ENCODE measurements at regions not wholly inside any gene's neighbourhood (a gene's known extent, or its start where the extent isn't known, plus 50 kb on each side); places are given as distances from the start of the nearest gene placed in this dataset.

GRCh38 chr16:6828690-6829089 is 504.0 kb upstream of the RBFOX1 start:
- Histone ChIP-seq H3K36me3 (no peaks in the 10 kb centered on the region), H3K9me3 (no peaks in the 10 kb centered on the region), H3K27ac (no peak overlapping the region), H3K27me3 (peaks cover 0 to 3% (median 0%) of the 10 kb centered on the region in 4 donors), H3K4me3 (no peak overlapping the region), H3K4me1 (no peaks in the 10 kb centered on the region)
- intact Hi-C loops (cut with DNase I) = no loop called here
- DNase-seq = no peak
- FAIRE-seq = no peak
- no peak for TF ChIP-seq CTCF (IDR thresholded peaks at IDR 0.05)
- no peak for ATAC-seq
- 58 to 62% methylated on average over 7 of the region's 7 CpGs for WGBS, 2 donors

- no peak for FAIRE-seq
Observed at GRCh38 chr16:6827931-6828330, 504.7 kb upstream of the RBFOX1 start.

GRCh38 chr16:6827267-6827666 is 505.4 kb upstream of the RBFOX1 start:
- no peak for DNase-seq
- peak in 2 of 4 donors; percentile 34 to 54 for ATAC-seq
- no peaks in the 10 kb centered on the region for H3K9me3 ChIP-seq
- WGBS, 2 donors = 28 to 31% methylated on average over 4 of the region's 4 CpGs
- no peak overlapping the region for H3K4me3 ChIP-seq
- no peak overlapping the region for H3K27ac ChIP-seq
- no peaks in the 10 kb centered on the region for H3K4me1 ChIP-seq
- intact Hi-C loops (cut with DNase I) = no loop called here
- no peaks in the 10 kb centered on the region for H3K36me3 ChIP-seq
- H3K27me3 ChIP-seq = peaks cover 0 to 3% (median 0%) of the 10 kb centered on the region in 4 donors
- no peak for FAIRE-seq
- TF ChIP-seq CTCF (IDR thresholded peaks at IDR 0.05) = no peak

More at GRCh38 chr16:6827931-6828330, 504.7 kb upstream of the RBFOX1 start:
- ATAC-seq = no peak
- DNase-seq = no peak
- Histone ChIP-seq H3K36me3 (no peaks in the 10 kb centered on the region), H3K4me1 (no peaks in the 10 kb centered on the region), H3K9me3 (no peaks in the 10 kb centered on the region), H3K4me3 (no peak overlapping the region), H3K27ac (no peak overlapping the region), H3K27me3 (peaks cover 0 to 3% (median 0%) of the 10 kb centered on the region in 4 donors)
- intact Hi-C loops (cut with DNase I) = no loop called here
- no peak for TF ChIP-seq CTCF (IDR thresholded peaks at IDR 0.05)
- 47 to 62% methylated on average over 1 of the region's 1 CpG for WGBS, 2 donors

GRCh38 chr16:6822041-6822440 is 510.6 kb upstream of the RBFOX1 start:
- H3K4me3 ChIP-seq = no peak overlapping the region
- DNase-seq = no peak
- intact Hi-C loops (cut with DNase I) = no loop called here
- peaks cover 0 to 3% (median 0%) of the 10 kb centered on the region in 4 donors for H3K27me3 ChIP-seq
- H3K4me1 ChIP-seq = no peaks in the 10 kb centered on the region
- no peak for TF ChIP-seq CTCF (IDR thresholded peaks at IDR 0.05)
- ATAC-seq = no peak
- H3K9me3 ChIP-seq = no peaks in the 10 kb centered on the region
- no peak for FAIRE-seq
- 50 to 68% methylated on average over 4 of the region's 4 CpGs for WGBS, 2 donors
- H3K36me3 ChIP-seq = no peaks in the 10 kb centered on the region
- no peak overlapping the region for H3K27ac ChIP-seq

GRCh38 chr16:6804461-6804860 is 528.2 kb upstream of the RBFOX1 start:
- Histone ChIP-seq H3K4me3 (no peak overlapping the region), H3K4me1 (no peaks in the 10 kb centered on the region), H3K9me3 (no peaks in the 10 kb centered on the region), H3K27me3 (no peaks in the 10 kb centered on the region), H3K36me3 (no peaks in the 10 kb centered on the region), H3K27ac (no peak overlapping the region)
- intact Hi-C loops (cut with DNase I) = no loop called here
- no peak for TF ChIP-seq CTCF (IDR thresholded peaks at IDR 0.05)
- DNase-seq (no peak), FAIRE-seq (no peak), ATAC-seq (no peak)
- WGBS, 2 donors = 38 to 47% methylated on average over 3 of the region's 3 CpGs
